Endodermal cell (in vitro differentiated cells): ENCODE measurements at regions not wholly inside any gene's neighbourhood (a gene's known extent, or its start where the extent isn't known, plus 50 kb on each side); places are given as distances from the start of the nearest gene placed in this dataset.

ENCODE experiments used
- DNase-seq: peaks from one replicate; pipeline ENCODE4 v3.0.0-alpha.2; 2017
- H3K27ac ChIP-seq: 2 replicates; pipeline ENCODE4 v1.5.1; 2013; ENCODE audit warnings: mild to moderate bottlenecking, low read depth, low read length, moderate library complexity
- H3K27me3 ChIP-seq: 2 replicates; pipeline ENCODE4 v1.6.1; 2013; ENCODE audit warnings: mild to moderate bottlenecking, low read length, moderate library complexity; ENCODE audit not compliant: insufficient read depth, control insufficient read depth, poor library complexity, severe bottlenecking
- H3K36me3 ChIP-seq: 2 replicates; pipeline ENCODE4 v1.7.0; 2013; ENCODE audit warnings: mild to moderate bottlenecking, low read length, moderate library complexity; ENCODE audit not compliant: control insufficient read depth, insufficient read depth
- H3K4me1 ChIP-seq: one replicate; pipeline ENCODE4 v1.7.0; 2013; ENCODE audit warnings: low read length; ENCODE audit not compliant: control insufficient read depth, insufficient read depth
- H3K4me3 ChIP-seq: 2 replicates; pipeline ENCODE4 v1.5.1; 2013; ENCODE audit warnings: mild to moderate bottlenecking, low read length, moderate library complexity
- H3K9ac ChIP-seq: 2 replicates; pipeline ENCODE4 v1.6.1; 2013; ENCODE audit warnings: mild to moderate bottlenecking, low read length, moderate library complexity; ENCODE audit not compliant: poor library complexity, severe bottlenecking; ENCODE audit errors: extremely low read depth
- H3K9me3 ChIP-seq: 2 replicates; pipeline ENCODE4 v1.6.1; 2013; ENCODE audit warnings: mild to moderate bottlenecking, low read length, moderate library complexity; ENCODE audit not compliant: control insufficient read depth
- H3K27ac Mint-ChIP-seq: 2 replicates; pipeline ENCODE4 v1.8.0; 2020; ENCODE audit warnings: mixed read lengths
- H3K27me3 Mint-ChIP-seq: 2 replicates; pipeline ENCODE4 v1.8.0; 2021; ENCODE audit warnings: mild to moderate bottlenecking, mixed read lengths; ENCODE audit not compliant: insufficient read depth
- H3K36me3 Mint-ChIP-seq: 2 replicates; pipeline ENCODE4 v1.8.0; 2020; ENCODE audit warnings: low read depth, mixed read lengths
- H3K4me1 Mint-ChIP-seq: 2 replicates; pipeline ENCODE4 v1.8.0; 2020; ENCODE audit warnings: mixed read lengths
- H3K4me3 Mint-ChIP-seq: 2 replicates; pipeline ENCODE4 v1.8.0; 2020; ENCODE audit warnings: mild to moderate bottlenecking, moderate library complexity, mixed read lengths
- H3K9me3 Mint-ChIP-seq: 2 replicates; pipeline ENCODE4 v1.8.0; 2020; ENCODE audit warnings: mild to moderate bottlenecking, mixed read lengths
- CTCF ChIP-seq: fragments of 200-600 bp; sonication (generic); conservative IDR thresholded peaks from 2 replicates; pipeline ENCODE4 v1.5.0; 2021; ENCODE audit warnings: antibody characterized with exemption, mild to moderate bottlenecking
- WGBS, 2 experiments: methylation state at CpG; one replicate each; pipeline versions ENCODE4 v1.1.5 to v1.1.7; 2013; ENCODE audit warnings: missing lambda C conversion rate in 2 of 2, mixed read lengths in 1 of 2; ENCODE audit not compliant: insufficient coverage in 1 of 2, insufficient read length in 1 of 2; 5-methylcytosine and 5-hydroxymethylcytosine counted together

- H3K9ac ChIP-seq: no peak overlapping the region
- Mint-ChIP-seq H3K36me3 (no peaks in the 10 kb centered on the region), H3K27me3 (no peaks in the 10 kb centered on the region), H3K4me1 (no peaks in the 10 kb centered on the region), H3K9me3 (no peaks in the 10 kb centered on the region), H3K4me3 (no peak overlapping the region), H3K27ac (no peak overlapping the region)
- H3K9me3 ChIP-seq: no peaks in the 10 kb centered on the region
- H3K27me3 ChIP-seq: no peaks in the 10 kb centered on the region
- TF ChIP-seq CTCF: no peak
- H3K4me3 ChIP-seq: no peak overlapping the region
- no peak overlapping the region for H3K27ac ChIP-seq
- no peak for DNase-seq
- no peaks in the 10 kb centered on the region for H3K4me1 ChIP-seq
- no peaks in the 10 kb centered on the region for H3K36me3 ChIP-seq
- 78 to 89% methylated on average over 4 to 10 of the region's 10 CpGs for WGBS, 2 experiments
Measured at GRCh38 chr9:75666856-75667554, 223.5 kb upstream of the PCSK5 start.

GRCh38 chr9:75669721-75670120 is 220.8 kb upstream of the PCSK5 start:
- Mint-ChIP-seq H3K27me3 (no peaks in the 10 kb centered on the region), H3K4me1 (no peaks in the 10 kb centered on the region), H3K9me3 (no peaks in the 10 kb centered on the region), H3K4me3 (no peak overlapping the region), H3K36me3 (no peaks in the 10 kb centered on the region), H3K27ac (no peak overlapping the region)
- no peaks in the 10 kb centered on the region for H3K4me1 ChIP-seq
- no peaks in the 10 kb centered on the region for H3K9me3 ChIP-seq
- no peak overlapping the region for H3K4me3 ChIP-seq
- DNase-seq: no peak
- no peak for TF ChIP-seq CTCF
- no peak overlapping the region for H3K27ac ChIP-seq
- no peaks in the 10 kb centered on the region for H3K27me3 ChIP-seq
- no peak overlapping the region for H3K9ac ChIP-seq
- 88 to 92% methylated on average over 2 of the region's 2 CpGs for WGBS, 2 experiments
- no peaks in the 10 kb centered on the region for H3K36me3 ChIP-seq

- no peaks in the 10 kb centered on the region for H3K36me3 ChIP-seq
- Mint-ChIP-seq H3K4me1 (no peaks in the 10 kb centered on the region), H3K27me3 (no peaks in the 10 kb centered on the region), H3K36me3 (no peaks in the 10 kb centered on the region), H3K9me3 (no peaks in the 10 kb centered on the region), H3K27ac (no peak overlapping the region), H3K4me3 (no peak overlapping the region)
- H3K4me1 ChIP-seq: no peaks in the 10 kb centered on the region
- no peak for TF ChIP-seq CTCF
- no peaks in the 10 kb centered on the region for H3K9me3 ChIP-seq
- no peak overlapping the region for H3K4me3 ChIP-seq
- no peaks in the 10 kb centered on the region for H3K27me3 ChIP-seq
- WGBS, 2 experiments: 88 to 97% methylated on average over 1 of the region's 1 CpG
- no peak for DNase-seq
- no peak overlapping the region for H3K27ac ChIP-seq
- no peak overlapping the region for H3K9ac ChIP-seq
Measured at GRCh38 chr9:75671354-75671753, 219.1 kb upstream of the PCSK5 start.
